NCI-H748 (cell line): ENCODE measurements at regions not wholly inside any gene's neighbourhood (a gene's known extent, or its start where the extent isn't known, plus 50 kb on each side); places are given as distances from the start of the nearest gene placed in this dataset.

Experiments
- DNase-seq: peaks from one replicate; lab custom pipeline; 2025; ENCODE audit not compliant: unreplicated experiment; lab: John Stamatoyannopoulos, UW

- DNase-seq, result peak; percentile 53
Observed at GRCh38 chr2:122451040-122451439, 695.6 kb downstream of the TSN start.

- DNase-seq, result no peak
Observed at GRCh38 chr2:122451697-122452096, 696.2 kb downstream of the TSN start.

GRCh38 chr2:122469147-122469546 is 713.7 kb downstream of the TSN start:
- no peak for DNase-seq

GRCh38 chr2:122471753-122472152 is 716.3 kb downstream of the TSN start:
- no peak for DNase-seq

GRCh38 chr2:122478117-122478516 is 722.7 kb downstream of the TSN start:
- DNase-seq, result no peak

GRCh38 chr2:122478771-122479170 is 723.3 kb downstream of the TSN start:
- no peak for DNase-seq

GRCh38 chr2:122480501-122481243 is 725.2 kb downstream of the TSN start:
- no peak for DNase-seq

- DNase-seq, result no peak
Observed at GRCh38 chr2:122481244-122481622, 725.8 kb downstream of the TSN start.

GRCh38 chr2:122481717-122482116 is 726.3 kb downstream of the TSN start:
- DNase-seq, result no peak

GRCh38 chr2:122486086-122486485 is 730.6 kb downstream of the TSN start:
- no peak for DNase-seq

GRCh38 chr2:122486705-122487415 is 731.4 kb downstream of the TSN start:
- DNase-seq, result no peak

GRCh38 chr2:122491011-122491410 is 735.6 kb downstream of the TSN start:
- peak; percentile 6 for DNase-seq

- DNase-seq, result no peak
Observed at GRCh38 chr2:122500316-122501105, 745.1 kb downstream of the TSN start.

GRCh38 chr2:122506620-122507019 is 751.2 kb downstream of the TSN start:
- no peak for DNase-seq

- no peak for DNase-seq
Observed at GRCh38 chr2:122507261-122507660, 751.8 kb downstream of the TSN start.

GRCh38 chr2:122512091-122512490 is 756.6 kb downstream of the TSN start:
- no peak for DNase-seq

GRCh38 chr2:122514451-122514996 is 759.1 kb downstream of the TSN start:
- peak; percentile 56 for DNase-seq

GRCh38 chr2:122515731-122516290 is 760.4 kb downstream of the TSN start:
- no peak for DNase-seq

- DNase-seq, result peak; percentile 21
Observed at GRCh38 chr2:122516775-122517174, 761.3 kb downstream of the TSN start.

- peak; percentile 32 for DNase-seq
Observed at GRCh38 chr2:122519366-122519765, 763.9 kb downstream of the TSN start.
